Ascending aorta (tissue), 2 donors: ENCODE measurements at regions not wholly inside any gene's neighbourhood (a gene's known extent, or its start where the extent isn't known, plus 50 kb on each side); places are given as distances from the start of the nearest gene placed in this dataset.

Experiments
- DNase-seq, 2 donors: peaks; one replicate each; pipeline ENCODE4 v3.0.0-alpha.2; 2019; ENCODE audit warnings: low spot score in 2 of 2
- H3K27ac ChIP-seq, 2 donors: fragments of 200-600 bp; sonication (generic); one replicate each; pipeline ENCODE4 v1.5.1; 2016 to 2017; ENCODE audit warnings: mild to moderate bottlenecking in 1 of 2
- H3K27me3 ChIP-seq: fragments of 200-600 bp; sonication (generic); one replicate; pipeline ENCODE4 v1.5.1; 2017
- H3K36me3 ChIP-seq, 2 donors: fragments of 200-600 bp; sonication (generic); one replicate each; pipeline ENCODE4 v1.5.1; 2016
- H3K4me1 ChIP-seq, 2 donors: fragments of 200-600 bp; sonication (generic); one replicate each; pipeline ENCODE4 v1.5.1; 2016 to 2017; ENCODE audit warnings: mild to moderate bottlenecking in 1 of 2
- H3K4me3 ChIP-seq, 2 donors: fragments of 200-600 bp; sonication (generic); one replicate each; pipeline ENCODE4 v1.5.1; 2016 to 2017; ENCODE audit warnings: mild to moderate bottlenecking in 1 of 2
- H3K9me3 ChIP-seq, 2 donors: fragments of 200-600 bp; sonication (generic); one replicate each; pipeline ENCODE4 v1.5.1; 2016
- CTCF ChIP-seq, 3 experiments: fragments of 200-600 bp in 2 of 3; fragments of 450-650 bp in 1 of 3; sonication (generic) in 2 of 3; IDR thresholded peaks; one replicate each; pipeline ENCODE4 v1.5.1; 2016 to 2019; ENCODE audit warnings: antibody characterized with exemption in 3 of 3, mild to moderate bottlenecking in 1 of 3, moderate library complexity in 1 of 3
- intact Hi-C: fragments of 100-400 bp; cut with DNase I; formaldehyde crosslinking; loops from one replicate; pipeline ENCODE4 v1.15.1; 2023

- no peaks in the 10 kb centered on the region for H3K9me3 ChIP-seq
- no peak overlapping the region for H3K27ac ChIP-seq
- intact Hi-C loops, result no loop called here
- no peaks in the 10 kb centered on the region for H3K4me1 ChIP-seq
- H3K27me3 ChIP-seq, result no peaks in the 10 kb centered on the region
- H3K4me3 ChIP-seq, result no peak overlapping the region
- no peak for DNase-seq
- TF ChIP-seq CTCF (IDR thresholded peaks at IDR 0.05), result no peak
- H3K36me3 ChIP-seq, result no peaks in the 10 kb centered on the region
Measured at GRCh38 chr18:42480441-42480840, 525.4 kb downstream of the PIK3C3 start.

DNA sequence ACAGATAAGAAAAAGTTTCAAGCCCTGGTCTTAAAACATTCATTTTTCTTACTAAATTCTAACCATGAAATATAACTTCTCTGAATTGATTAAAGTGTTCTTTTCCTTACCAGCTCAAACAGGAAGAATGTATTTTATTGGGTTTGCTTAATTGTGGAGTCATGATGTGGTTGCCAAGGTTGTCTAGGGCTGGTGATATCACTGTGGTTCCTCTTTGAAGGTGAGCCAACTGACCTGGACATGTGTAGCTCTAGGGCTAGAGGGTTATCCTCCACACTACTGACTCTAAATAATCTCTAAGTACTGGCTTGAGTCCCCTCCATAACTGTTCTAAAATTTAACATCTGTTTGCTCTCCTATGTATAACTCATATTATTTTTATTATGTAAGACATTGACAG, 529.6 kb downstream of the PIK3C3 start:
- DNase-seq, result no peak
- H3K36me3 ChIP-seq, result no peaks in the 10 kb centered on the region
- no peak for TF ChIP-seq CTCF (IDR thresholded peaks at IDR 0.05)

GRCh38 chr18:42486271-42486670, 531.2 kb downstream of the PIK3C3 start:
- H3K9me3 ChIP-seq, result no peaks in the 10 kb centered on the region
- TF ChIP-seq CTCF (IDR thresholded peaks at IDR 0.05), result no peak
- no peak overlapping the region for H3K27ac ChIP-seq
- H3K27me3 ChIP-seq, result no peaks in the 10 kb centered on the region
- no peak for DNase-seq
- intact Hi-C loops, result no loop called here
- H3K4me3 ChIP-seq, result no peak overlapping the region
- H3K4me1 ChIP-seq, result no peaks in the 10 kb centered on the region
- no peaks in the 10 kb centered on the region for H3K36me3 ChIP-seq

More for the DNA sequence above, 529.6 kb downstream of the PIK3C3 start:
- Histone ChIP-seq H3K27me3 (no peaks in the 10 kb centered on the region), H3K4me3 (no peak overlapping the region), H3K4me1 (no peaks in the 10 kb centered on the region), H3K27ac (no peak overlapping the region), H3K9me3 (no peaks in the 10 kb centered on the region)
- intact Hi-C loops, result no loop called here

GRCh38 chr18:42508683-42509296, 553.8 kb downstream of the PIK3C3 start:
- H3K36me3 ChIP-seq, result no peaks in the 10 kb centered on the region
- no peak for TF ChIP-seq CTCF (IDR thresholded peaks at IDR 0.05)
- intact Hi-C loops, result no loop called here

DNA sequence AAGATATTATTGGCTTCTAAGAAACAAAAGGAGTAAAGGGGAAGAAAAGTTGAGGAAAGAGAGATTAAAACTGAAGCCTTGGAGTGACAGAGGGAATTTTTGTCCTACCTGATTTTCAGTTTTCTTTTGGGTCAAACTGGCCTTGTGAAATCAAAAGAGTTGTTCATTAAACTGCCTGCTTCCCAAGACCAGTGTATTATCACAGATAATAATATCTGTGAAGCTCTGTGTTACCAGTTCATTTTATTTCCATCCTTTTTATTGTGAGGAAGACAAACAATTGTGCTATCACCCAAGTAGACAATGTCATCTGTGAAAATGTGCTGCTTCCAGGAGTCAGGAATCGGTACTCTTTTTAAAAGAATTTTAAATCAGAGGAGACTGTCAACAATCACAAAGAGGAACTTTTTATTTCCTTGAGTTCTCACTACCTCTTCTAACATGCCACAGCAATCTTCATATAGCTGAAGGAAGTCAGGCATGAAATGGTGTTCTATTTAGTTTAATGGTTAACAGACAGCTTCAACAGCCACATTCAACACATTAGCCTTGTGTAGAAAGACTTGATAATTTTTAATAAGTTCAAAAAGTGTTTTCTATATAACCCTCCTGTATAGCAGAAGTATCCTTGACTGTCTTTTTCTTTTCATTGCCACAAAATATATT, 554.8 kb downstream of the PIK3C3 start:
- TF ChIP-seq CTCF (IDR thresholded peaks at IDR 0.05), result no peak
- no peak overlapping the region for H3K4me3 ChIP-seq
- intact Hi-C loops, result no loop called here

More at GRCh38 chr18:42508683-42509296, 553.8 kb downstream of the PIK3C3 start:
- no peaks in the 10 kb centered on the region for H3K4me1 ChIP-seq
- no peaks in the 10 kb centered on the region for H3K9me3 ChIP-seq
- no peak overlapping the region for H3K27ac ChIP-seq
- H3K4me3 ChIP-seq, result no peak overlapping the region
- DNase-seq, result no peak
- no peaks in the 10 kb centered on the region for H3K27me3 ChIP-seq

More for the DNA sequence above, 554.8 kb downstream of the PIK3C3 start:
- Histone ChIP-seq H3K36me3 (no peaks in the 10 kb centered on the region), H3K27me3 (no peaks in the 10 kb centered on the region), H3K4me1 (no peaks in the 10 kb centered on the region), H3K27ac (no peak overlapping the region), H3K9me3 (no peaks in the 10 kb centered on the region)
- DNase-seq, result no peak
